ENCODE measurements at regions not wholly inside any gene's neighbourhood (a gene's known extent, or its start where the extent isn't known, plus 50 kb on each side); places are given as distances from the start of the nearest gene placed in this dataset.

- DNase-seq (no peak), ATAC-seq (ENCODE audit: low read depth) (no peak)
- H4K5ac ChIP-seq (ENCODE audit: low read depth, low read length): no peak overlapping the region
- no peak for TF ChIP-seq CEBPB (IDR thresholded peaks at IDR 0.05; ENCODE audit: low read depth, low read length)
- no peak for TF ChIP-seq NFE2L2 (IDR thresholded peaks at IDR 0.05; ENCODE audit: low read depth, low read length)
- TF ChIP-seq RFX5 (IDR thresholded peaks at IDR 0.05; ENCODE audit: low read depth, low read length): no peak
- TF ChIP-seq BHLHE40 (IDR thresholded peaks at IDR 0.05; ENCODE audit: low read depth, low read length): no peak
- no peak for TF ChIP-seq USF2 (IDR thresholded peaks at IDR 0.05; ENCODE audit: low read depth, low read length)
- no peak for TF ChIP-seq MAZ (IDR thresholded peaks at IDR 0.05; ENCODE audit: borderline replicate concordance, low read depth, low read length)
- TF ChIP-seq RCOR1 (IDR thresholded peaks at IDR 0.05; ENCODE audit: insufficient replicate concordance, low read length): no peak
- no peak for TF ChIP-seq FOS (IDR thresholded peaks at IDR 0.05; ENCODE audit: low read depth, low read length)
- no peak for TF ChIP-seq ELK1 (IDR thresholded peaks at IDR 0.05; ENCODE audit: borderline replicate concordance, low read depth, low read length)
- no peak for TF ChIP-seq MXI1 (IDR thresholded peaks at IDR 0.05; ENCODE audit: borderline replicate concordance, low read depth, low read length)
- TF ChIP-seq CTCF (conservative IDR thresholded peaks at IDR 0.05; ENCODE audit: low read depth, low read length): no peak
- TF ChIP-seq SMC3 (IDR thresholded peaks at IDR 0.05; ENCODE audit: low read depth, low read length): no peak
- TF ChIP-seq MAFK (IDR thresholded peaks at IDR 0.05; ENCODE audit: low read depth, low read length): no peak
- TF ChIP-seq CHD1 (IDR thresholded peaks at IDR 0.05; ENCODE audit: low read depth, low read length): no peak
- no peak for TF ChIP-seq POLR2A (IDR thresholded peaks at IDR 0.05; ENCODE audit: low read depth, low read length)
- TF ChIP-seq RAD21 (IDR thresholded peaks at IDR 0.05; ENCODE audit: low read length): no peak
- H3K9me3 ChIP-seq (ENCODE audit: control insufficient read depth, insufficient read depth, low read length): no peaks in the 10 kb centered on the region
- WGBS, 2 experiments (ENCODE audit: extremely low coverage in 2 of 2, insufficient read length in 1 of 2): no CpG with 5 or more reads among the region's 2 CpGs
- no peak overlapping the region for H3K4me3 ChIP-seq (ENCODE audit: insufficient read depth, low read depth, low read length)
- H3K56ac ChIP-seq (ENCODE audit: extremely low read depth, insufficient read depth, low read length): no peak overlapping the region
- no peaks in the 10 kb centered on the region for H3K4me1 ChIP-seq (ENCODE audit: control insufficient read depth, insufficient read depth, low read length)
- in situ Hi-C loops (cut with MboI; ENCODE audit: low sequenced_read_pairs): no loop called here
- no peak overlapping the region for H2AFZ ChIP-seq (replicated peaks; ENCODE audit: low read length, poor library complexity)
- H3K27me3 ChIP-seq (ENCODE audit: control insufficient read depth, insufficient read depth, low read length): no peaks in the 10 kb centered on the region
- dilution Hi-C loops (cut with HindIII; ENCODE audit: low sequenced_read_pairs, unreplicated experiment): no loop called here
- H3K14ac ChIP-seq (replicated peaks; ENCODE audit: low read depth, low read length): no peak overlapping the region
- no peak overlapping the region for H3K4ac ChIP-seq (ENCODE audit: low read depth, low read length)
- H3K18ac ChIP-seq (ENCODE audit: low read depth, low read length): no peak overlapping the region
- BruUV-seq (replicated peaks): no TSS peak
- intact Hi-C loops (cut with micrococcal nuclease): no loop called here
- H2AK5ac ChIP-seq (ENCODE audit: low read depth, low read length): no peak overlapping the region
- ChIA-PET POLR2A (ENCODE audit: unreplicated experiment) (no interaction called here), CTCF (no interaction called here)
- H3K79me1 ChIP-seq (ENCODE audit: low read depth in 1 of 2, low read length in 2 of 2): no peaks in the 10 kb centered on the region
- no peak overlapping the region for H2AK9ac ChIP-seq (replicated peaks; ENCODE audit: low read depth, low read length, poor library complexity)
- H4K91ac ChIP-seq (ENCODE audit: insufficient read depth, low read depth, low read length): no peak overlapping the region
- H4K8ac ChIP-seq (ENCODE audit: low read depth in 2 of 2, low read length in 2 of 2): no peak overlapping the region
- no peak overlapping the region for H2BK15ac ChIP-seq (ENCODE audit: low read depth, low read length)
- H3K4me2 ChIP-seq (ENCODE audit: low read depth, low read length): no peak overlapping the region
- H3K27ac ChIP-seq (ENCODE audit: insufficient read depth, low read length): no peak overlapping the region
- H3K9ac ChIP-seq (ENCODE audit: low read depth, low read length): no peak overlapping the region
- H2BK5ac ChIP-seq (ENCODE audit: low read depth, low read length, poor library complexity, severe bottlenecking): no peak overlapping the region
- H2BK20ac ChIP-seq (ENCODE audit: low read depth, low read length): no peak overlapping the region
- H2BK120ac ChIP-seq (ENCODE audit: low read depth, low read length): no peak overlapping the region
- H3K23ac ChIP-seq (ENCODE audit: low read depth, low read length): no peak overlapping the region
- H3K36me3 ChIP-seq (ENCODE audit: control insufficient read depth, insufficient read depth, low read length): no peaks in the 10 kb centered on the region
- H4K20me1 ChIP-seq (ENCODE audit: insufficient read depth, low read length): no peaks in the 10 kb centered on the region
- no peaks in the 10 kb centered on the region for H3K9me1 ChIP-seq (ENCODE audit: insufficient read depth, low read length)
Measured at GRCh38 chr4:10831727-10832408, 147.3 kb upstream of the CLNK start.

Data from IMR-90 (cell line).